Suprapubic skin (tissue), 4 donors: ENCODE measurements at regions not wholly inside any gene's neighbourhood (a gene's known extent, or its start where the extent isn't known, plus 50 kb on each side); places are given as distances from the start of the nearest gene placed in this dataset.

Experiments used
- EP300 ChIP-seq: sonication (generic); formaldehyde crosslinking; IDR thresholded peaks from one replicate; pipeline ENCODE4 v1.6.1; 2017; ENCODE audit warnings: antibody characterized with exemption
- POLR2A ChIP-seq, 2 donors: fragments of 450-650 bp; IDR thresholded peaks; one replicate each; pipeline ENCODE4 v1.6.1; 2017; ENCODE audit warnings: antibody characterized with exemption in 2 of 2, mild to moderate bottlenecking in 2 of 2, moderate library complexity in 2 of 2
- POLR2AphosphoS5 ChIP-seq, 3 donors: sonication (generic); formaldehyde crosslinking; IDR thresholded peaks; one replicate each; pipeline ENCODE4 v1.6.1; 2017; ENCODE audit warnings: antibody characterized with exemption in 3 of 3
- TF ChIP-seq, protein P1 (sequence below), 2 donors: fragments of 200-600 bp in 1 of 2; fragments of 450-650 bp in 1 of 2; sonication (generic) in 1 of 2; IDR thresholded peaks; one replicate each; pipeline ENCODE4 v1.5.1; 2016 to 2019; ENCODE audit warnings: antibody characterized with exemption in 2 of 2, mild to moderate bottlenecking in 1 of 2, moderate library complexity in 1 of 2

GRCh38 chr17:14460516-14461226, 159.8 kb downstream of the HS3ST3B1 start:
- TF ChIP-seq, protein P1, sequence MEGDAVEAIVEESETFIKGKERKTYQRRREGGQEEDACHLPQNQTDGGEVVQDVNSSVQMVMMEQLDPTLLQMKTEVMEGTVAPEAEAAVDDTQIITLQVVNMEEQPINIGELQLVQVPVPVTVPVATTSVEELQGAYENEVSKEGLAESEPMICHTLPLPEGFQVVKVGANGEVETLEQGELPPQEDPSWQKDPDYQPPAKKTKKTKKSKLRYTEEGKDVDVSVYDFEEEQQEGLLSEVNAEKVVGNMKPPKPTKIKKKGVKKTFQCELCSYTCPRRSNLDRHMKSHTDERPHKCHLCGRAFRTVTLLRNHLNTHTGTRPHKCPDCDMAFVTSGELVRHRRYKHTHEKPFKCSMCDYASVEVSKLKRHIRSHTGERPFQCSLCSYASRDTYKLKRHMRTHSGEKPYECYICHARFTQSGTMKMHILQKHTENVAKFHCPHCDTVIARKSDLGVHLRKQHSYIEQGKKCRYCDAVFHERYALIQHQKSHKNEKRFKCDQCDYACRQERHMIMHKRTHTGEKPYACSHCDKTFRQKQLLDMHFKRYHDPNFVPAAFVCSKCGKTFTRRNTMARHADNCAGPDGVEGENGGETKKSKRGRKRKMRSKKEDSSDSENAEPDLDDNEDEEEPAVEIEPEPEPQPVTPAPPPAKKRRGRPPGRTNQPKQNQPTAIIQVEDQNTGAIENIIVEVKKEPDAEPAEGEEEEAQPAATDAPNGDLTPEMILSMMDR (IDR thresholded peaks at IDR 0.05), result no peak
- TF ChIP-seq POLR2AphosphoS5 (IDR thresholded peaks at IDR 0.05), result no peak
- no peak for TF ChIP-seq POLR2A (IDR thresholded peaks at IDR 0.05)
- no peak for TF ChIP-seq EP300
